Astrocyte (in vitro differentiated cells and primary cell): ENCODE measurements at regions not wholly inside any gene's neighbourhood (a gene's known extent, or its start where the extent isn't known, plus 50 kb on each side); places are given as distances from the start of the nearest gene placed in this dataset.

Source experiments
- DNase-seq: peaks from one replicate; pipeline ENCODE4 v3.0.0-alpha.2; 2010; ENCODE audit warnings: low read depth
- FAIRE-seq: peaks from 2 replicates; lab custom pipeline; 2011; peaks lifted over from hg19 to GRCh38; lab: Jason Lieb, UNC
- H2AFZ ChIP-seq: 2 replicates; pipeline ENCODE4 v1.6.0; 2012; ENCODE audit warnings: low read depth, low read length, inconsistent platforms
- H3K27ac ChIP-seq: 2 replicates; pipeline ENCODE4 v1.5.1; 2011; ENCODE audit warnings: low read depth, low read length, inconsistent platforms
- H3K27me3 ChIP-seq: 2 replicates; pipeline ENCODE4 v1.6.0; 2011; ENCODE audit warnings: low read length, inconsistent platforms; ENCODE audit not compliant: insufficient read depth
- H3K36me3 ChIP-seq: 2 replicates; pipeline ENCODE4 v1.5.1; 2011; ENCODE audit warnings: low read length, inconsistent platforms; ENCODE audit not compliant: insufficient read depth
- H3K4me1 ChIP-seq: 2 replicates; pipeline ENCODE4 v1.5.1; 2011; ENCODE audit warnings: low read length, inconsistent platforms; ENCODE audit not compliant: insufficient read depth
- H3K4me2 ChIP-seq: 2 replicates; pipeline ENCODE4 v1.6.0; 2012; ENCODE audit warnings: low read length, inconsistent platforms
- H3K4me3 ChIP-seq: 2 replicates; pipeline ENCODE4 v1.5.1; 2011; ENCODE audit warnings: low read depth, mild to moderate bottlenecking, low read length, inconsistent platforms; ENCODE audit not compliant: insufficient read depth
- H3K79me2 ChIP-seq: 2 replicates; pipeline ENCODE4 v1.6.0; 2012; ENCODE audit warnings: mild to moderate bottlenecking, low read length, inconsistent platforms; ENCODE audit not compliant: insufficient read depth
- H3K9ac ChIP-seq: 2 replicates; pipeline ENCODE4 v1.6.0; 2012; ENCODE audit warnings: mild to moderate bottlenecking, low read length, inconsistent platforms
- H3K9me3 ChIP-seq: 2 replicates; pipeline ENCODE4 v1.5.1; 2012; ENCODE audit warnings: low read depth, mild to moderate bottlenecking, low read length, inconsistent platforms; ENCODE audit not compliant: insufficient read depth
- H4K20me1 ChIP-seq: 2 replicates; pipeline ENCODE4 v1.6.0; 2012; ENCODE audit warnings: low read length, inconsistent platforms; ENCODE audit not compliant: insufficient read depth
- H3K27ac Mint-ChIP-seq: one replicate; pipeline ENCODE4 v1.8.0; 2021; ENCODE audit warnings: mild to moderate bottlenecking, mixed read lengths; ENCODE audit not compliant: unreplicated experiment
- H3K27me3 Mint-ChIP-seq: one replicate; pipeline ENCODE4 v1.8.0; 2021; ENCODE audit warnings: low read depth, mixed read lengths; ENCODE audit not compliant: unreplicated experiment
- H3K36me3 Mint-ChIP-seq: one replicate; pipeline ENCODE4 v1.8.0; 2021; ENCODE audit warnings: low read depth, mixed read lengths; ENCODE audit not compliant: unreplicated experiment
- H3K4me1 Mint-ChIP-seq: one replicate; pipeline ENCODE4 v1.8.0; 2021; ENCODE audit warnings: low read depth, mixed read lengths; ENCODE audit not compliant: unreplicated experiment
- H3K4me3 Mint-ChIP-seq: one replicate; pipeline ENCODE4 v1.8.0; 2021; ENCODE audit warnings: mild to moderate bottlenecking, moderate library complexity, mixed read lengths; ENCODE audit not compliant: unreplicated experiment
- H3K9me3 Mint-ChIP-seq: one replicate; pipeline ENCODE4 v1.8.0; 2021; ENCODE audit warnings: mild to moderate bottlenecking, mixed read lengths; ENCODE audit not compliant: unreplicated experiment
- CTCF ChIP-seq: IDR thresholded peaks from 2 replicates; pipeline ENCODE4 v1.5.1; 2011; ENCODE audit warnings: low read depth, mild to moderate bottlenecking, inconsistent platforms, low read length, moderate library complexity; ENCODE audit not compliant: insufficient read depth
- EZH2 ChIP-seq: IDR thresholded peaks from 2 replicates; pipeline ENCODE4 v1.6.1; 2012; ENCODE audit warnings: mild to moderate bottlenecking, low read length, inconsistent platforms; ENCODE audit not compliant: insufficient read depth

- H3K4me1 ChIP-seq, result no peaks in the 10 kb centered on the region
- Mint-ChIP-seq H3K4me1 (no peaks in the 10 kb centered on the region), H3K36me3 (no peaks in the 10 kb centered on the region), H3K27ac (no peak overlapping the region), H3K9me3 (no peaks in the 10 kb centered on the region), H3K27me3 (no peaks in the 10 kb centered on the region), H3K4me3 (no peak overlapping the region)
- no peak overlapping the region for H3K27ac ChIP-seq
- no peaks in the 10 kb centered on the region for H4K20me1 ChIP-seq
- no peak overlapping the region for H3K4me2 ChIP-seq
- no peaks in the 10 kb centered on the region for H3K36me3 ChIP-seq
- H3K9me3 ChIP-seq, result no peaks in the 10 kb centered on the region
- H3K4me3 ChIP-seq, result no peak overlapping the region
- H3K27me3 ChIP-seq, result no peaks in the 10 kb centered on the region
- no peak for DNase-seq
- FAIRE-seq, result no peak
- H3K79me2 ChIP-seq, result no peaks in the 10 kb centered on the region
- TF ChIP-seq EZH2 (no peak), CTCF (no peak)
- no peak overlapping the region for H2AFZ ChIP-seq
- no peak overlapping the region for H3K9ac ChIP-seq
Measured at GRCh38 chr11:81377418-81377817, 1356.2 kb downstream of the FAM181B start.

GRCh38 chr11:81373986-81374385 is 1359.7 kb downstream of the FAM181B start:
- no peaks in the 10 kb centered on the region for H3K79me2 ChIP-seq
- no peak overlapping the region for H2AFZ ChIP-seq
- Mint-ChIP-seq H3K27ac (no peak overlapping the region), H3K9me3 (no peaks in the 10 kb centered on the region), H3K27me3 (no peaks in the 10 kb centered on the region), H3K4me3 (no peak overlapping the region), H3K4me1 (no peaks in the 10 kb centered on the region), H3K36me3 (no peaks in the 10 kb centered on the region)
- H3K36me3 ChIP-seq, result no peaks in the 10 kb centered on the region
- H3K4me3 ChIP-seq, result no peak overlapping the region
- no peaks in the 10 kb centered on the region for H3K9me3 ChIP-seq
- DNase-seq (no peak), FAIRE-seq (no peak)
- H4K20me1 ChIP-seq, result no peaks in the 10 kb centered on the region
- no peak overlapping the region for H3K9ac ChIP-seq
- H3K4me1 ChIP-seq, result no peaks in the 10 kb centered on the region
- no peak overlapping the region for H3K27ac ChIP-seq
- no peak for TF ChIP-seq CTCF
- no peak for TF ChIP-seq EZH2
- no peak overlapping the region for H3K4me2 ChIP-seq
- H3K27me3 ChIP-seq, result no peaks in the 10 kb centered on the region

GRCh38 chr11:81368192-81368591 is 1365.5 kb downstream of the FAM181B start:
- no peaks in the 10 kb centered on the region for H3K4me1 Mint-ChIP-seq

More at GRCh38 chr11:81368192-81368591, 1365.5 kb downstream of the FAM181B start:
- Histone ChIP-seq H3K4me1 (no peaks in the 10 kb centered on the region), H2AFZ (no peak overlapping the region), H3K79me2 (no peaks in the 10 kb centered on the region), H3K9me3 (no peaks in the 10 kb centered on the region), H4K20me1 (no peaks in the 10 kb centered on the region), H3K36me3 (no peaks in the 10 kb centered on the region), H3K4me2 (no peak overlapping the region), H3K27ac (no peak overlapping the region), H3K4me3 (no peak overlapping the region), H3K27me3 (no peaks in the 10 kb centered on the region), H3K9ac (no peak overlapping the region)
- no peaks in the 10 kb centered on the region for H3K27me3 Mint-ChIP-seq
- H3K36me3 Mint-ChIP-seq, result no peaks in the 10 kb centered on the region
- TF ChIP-seq EZH2, result no peak
- no peak for TF ChIP-seq CTCF
- DNase-seq (no peak), FAIRE-seq (no peak)
- H3K4me3 Mint-ChIP-seq, result no peak overlapping the region
- no peak overlapping the region for H3K27ac Mint-ChIP-seq
- peaks cover 2% of the 10 kb centered on the region for H3K9me3 Mint-ChIP-seq
